ENCODE measurements at regions not wholly inside any gene's neighbourhood (a gene's known extent, or its start where the extent isn't known, plus 50 kb on each side); places are given as distances from the start of the nearest gene placed in this dataset.

- no peaks in the 10 kb centered on the region for H3K36me3 ChIP-seq
- no peak for TF ChIP-seq CTCF (IDR thresholded peaks at IDR 0.05)
- ATAC-seq (ENCODE audit: insufficient number of reproducible peaks, low FRiP score, low read depth) = no peak
These were observed 456.6 kb upstream of the POT1 start for GRCh38 chr7:125386211-125386610.

GRCh38 chr7:125383324-125383723 is 453.7 kb upstream of the POT1 start:
- TF ChIP-seq CTCF (IDR thresholded peaks at IDR 0.05) = no peak
- Histone ChIP-seq H3K9me3 (no peaks in the 10 kb centered on the region), H3K27me3 (replicated peaks; ENCODE audit: insufficient read depth) (no peaks in the 10 kb centered on the region), H3K27ac (no peak overlapping the region), H3K36me3 (no peaks in the 10 kb centered on the region), H3K4me3 (no peak overlapping the region), H3K4me1 (ENCODE audit: control insufficient read depth in 1 of 2, low read depth in 2 of 2) (no peaks in the 10 kb centered on the region)
- ATAC-seq (ENCODE audit: insufficient number of reproducible peaks, low FRiP score, low read depth) (no peak), DNase-seq (ENCODE audit: low spot score) (no peak)

More at GRCh38 chr7:125386211-125386610, 456.6 kb upstream of the POT1 start:
- H3K4me1 ChIP-seq (ENCODE audit: control insufficient read depth in 1 of 2, low read depth in 2 of 2) = no peaks in the 10 kb centered on the region
- H3K27ac ChIP-seq = no peak overlapping the region
- DNase-seq (ENCODE audit: low spot score) = no peak
- no peak overlapping the region for H3K4me3 ChIP-seq
- H3K9me3 ChIP-seq = no peaks in the 10 kb centered on the region
- no peaks in the 10 kb centered on the region for H3K27me3 ChIP-seq (replicated peaks; ENCODE audit: insufficient read depth)

GRCh38 chr7:125382401-125382800 is 452.8 kb upstream of the POT1 start:
- Histone ChIP-seq H3K4me1 (ENCODE audit: control insufficient read depth in 1 of 2, low read depth in 2 of 2) (no peaks in the 10 kb centered on the region), H3K27me3 (replicated peaks; ENCODE audit: insufficient read depth) (no peaks in the 10 kb centered on the region), H3K27ac (no peak overlapping the region), H3K4me3 (no peak overlapping the region), H3K36me3 (no peaks in the 10 kb centered on the region), H3K9me3 (no peaks in the 10 kb centered on the region)
- no peak for TF ChIP-seq CTCF (IDR thresholded peaks at IDR 0.05)
- ATAC-seq (ENCODE audit: insufficient number of reproducible peaks, low FRiP score, low read depth) = no peak
- no peak for DNase-seq (ENCODE audit: low spot score)

- H3K36me3 ChIP-seq = no peaks in the 10 kb centered on the region
- DNase-seq (ENCODE audit: low spot score) (no peak), ATAC-seq (ENCODE audit: insufficient number of reproducible peaks, low FRiP score, low read depth) (no peak)
- TF ChIP-seq CTCF (IDR thresholded peaks at IDR 0.05) = no peak
- H3K4me3 ChIP-seq = no peak overlapping the region
- no peak overlapping the region for H3K27ac ChIP-seq
- H3K9me3 ChIP-seq = no peaks in the 10 kb centered on the region
- no peaks in the 10 kb centered on the region for H3K4me1 ChIP-seq (ENCODE audit: control insufficient read depth in 1 of 2, low read depth in 2 of 2)
- no peaks in the 10 kb centered on the region for H3K27me3 ChIP-seq (replicated peaks; ENCODE audit: insufficient read depth)
These were observed 446.3 kb upstream of the POT1 start for GRCh38 chr7:125375942-125376341.

GRCh38 chr7:125370502-125370901 is 440.9 kb upstream of the POT1 start:
- Histone ChIP-seq H3K9me3 (no peaks in the 10 kb centered on the region), H3K4me1 (ENCODE audit: control insufficient read depth in 1 of 2, low read depth in 2 of 2) (no peaks in the 10 kb centered on the region), H3K27ac (no peak overlapping the region), H3K4me3 (no peak overlapping the region), H3K27me3 (replicated peaks; ENCODE audit: insufficient read depth) (no peaks in the 10 kb centered on the region), H3K36me3 (no peaks in the 10 kb centered on the region)
- no peak for ATAC-seq (ENCODE audit: insufficient number of reproducible peaks, low FRiP score, low read depth)
- no peak for TF ChIP-seq CTCF (IDR thresholded peaks at IDR 0.05)
- DNase-seq (ENCODE audit: low spot score) = no peak
